ENCODE measurements at regions not wholly inside any gene's neighbourhood (a gene's known extent, or its start where the extent isn't known, plus 50 kb on each side); places are given as distances from the start of the nearest gene placed in this dataset.

- no peak for TF ChIP-seq CTCF (IDR thresholded peaks at IDR 0.05; ENCODE audit: insufficient read depth, low read length, poor library complexity, severe bottlenecking)
- no peak for TF ChIP-seq EZH2phosphoT487 (conservative IDR thresholded peaks at IDR 0.05; ENCODE audit: low read length)
Observed at GRCh38 chr2:204331988-204332387, 213.3 kb upstream of the PARD3B start.
